ENCODE measurements at regions not wholly inside any gene's neighbourhood (a gene's known extent, or its start where the extent isn't known, plus 50 kb on each side); places are given as distances from the start of the nearest gene placed in this dataset.

DNA sequence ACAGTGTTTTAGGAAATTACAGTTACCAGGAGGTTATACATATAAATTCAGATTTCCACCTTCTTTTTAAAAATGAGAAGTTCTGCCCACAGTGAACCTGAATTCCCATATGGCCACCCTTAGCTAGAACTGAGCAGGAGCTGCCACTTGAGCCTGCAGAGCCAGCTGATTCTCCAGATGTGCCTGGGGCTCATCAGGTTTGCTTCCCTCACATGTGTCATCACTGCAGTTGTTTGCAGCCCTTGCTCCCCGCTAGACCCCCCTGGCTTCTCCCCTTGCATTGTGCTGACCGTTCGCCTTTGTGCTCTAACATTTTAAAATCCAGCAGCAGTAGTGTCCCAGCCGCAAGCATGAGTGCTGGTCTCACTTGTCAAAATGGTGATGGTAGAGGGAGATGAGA is 131.1 kb downstream of the UTRN start:
- intact Hi-C loops (cut with DNase I): no loop called here
- TF ChIP-seq, protein P1, sequence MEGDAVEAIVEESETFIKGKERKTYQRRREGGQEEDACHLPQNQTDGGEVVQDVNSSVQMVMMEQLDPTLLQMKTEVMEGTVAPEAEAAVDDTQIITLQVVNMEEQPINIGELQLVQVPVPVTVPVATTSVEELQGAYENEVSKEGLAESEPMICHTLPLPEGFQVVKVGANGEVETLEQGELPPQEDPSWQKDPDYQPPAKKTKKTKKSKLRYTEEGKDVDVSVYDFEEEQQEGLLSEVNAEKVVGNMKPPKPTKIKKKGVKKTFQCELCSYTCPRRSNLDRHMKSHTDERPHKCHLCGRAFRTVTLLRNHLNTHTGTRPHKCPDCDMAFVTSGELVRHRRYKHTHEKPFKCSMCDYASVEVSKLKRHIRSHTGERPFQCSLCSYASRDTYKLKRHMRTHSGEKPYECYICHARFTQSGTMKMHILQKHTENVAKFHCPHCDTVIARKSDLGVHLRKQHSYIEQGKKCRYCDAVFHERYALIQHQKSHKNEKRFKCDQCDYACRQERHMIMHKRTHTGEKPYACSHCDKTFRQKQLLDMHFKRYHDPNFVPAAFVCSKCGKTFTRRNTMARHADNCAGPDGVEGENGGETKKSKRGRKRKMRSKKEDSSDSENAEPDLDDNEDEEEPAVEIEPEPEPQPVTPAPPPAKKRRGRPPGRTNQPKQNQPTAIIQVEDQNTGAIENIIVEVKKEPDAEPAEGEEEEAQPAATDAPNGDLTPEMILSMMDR (IDR thresholded peaks at IDR 0.05): no peak
- peaks cover 9 to 26% of the 10 kb centered on the region in 2 donors for H3K4me1 ChIP-seq
- H3K27ac ChIP-seq: no peak overlapping the region
- no peaks in the 10 kb centered on the region for H3K27me3 ChIP-seq
- DNase-seq (no peak), ATAC-seq (no peak)
- no peaks in the 10 kb centered on the region for H3K9me3 ChIP-seq
- H3K36me3 ChIP-seq: no peaks in the 10 kb centered on the region
- no peak overlapping the region for H3K4me3 ChIP-seq

DNA sequence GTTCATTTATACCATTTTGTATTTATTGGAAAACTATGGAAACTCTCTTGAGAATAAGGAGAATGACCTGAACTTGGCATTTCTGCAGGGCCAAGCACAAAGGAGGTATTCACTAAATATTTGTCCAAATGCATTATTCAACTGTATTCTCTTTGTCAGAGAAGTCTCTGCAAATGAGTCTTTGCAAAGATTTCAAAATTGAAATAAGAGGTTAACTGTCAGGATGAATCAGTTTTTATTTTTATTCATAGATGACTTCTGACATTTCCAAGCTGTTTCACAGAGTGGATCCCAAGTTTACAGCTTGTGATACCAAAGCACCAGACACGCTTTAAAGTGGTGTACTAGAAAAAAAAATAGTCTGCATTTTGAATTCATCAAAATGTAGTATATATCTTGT is 131.6 kb downstream of the UTRN start:
- no peak for DNase-seq
- ATAC-seq: no peak
- peaks cover 9 to 26% of the 10 kb centered on the region in 2 donors for H3K4me1 ChIP-seq
- no peak overlapping the region for H3K27ac ChIP-seq
- TF ChIP-seq, protein P1 (IDR thresholded peaks at IDR 0.05): no peak
- intact Hi-C loops (cut with DNase I): no loop called here
- H3K36me3 ChIP-seq: peaks cover 0 to 2% of the 10 kb centered on the region in 2 donors
- no peaks in the 10 kb centered on the region for H3K9me3 ChIP-seq
- H3K4me3 ChIP-seq: no peak overlapping the region
- H3K27me3 ChIP-seq: no peaks in the 10 kb centered on the region

DNA sequence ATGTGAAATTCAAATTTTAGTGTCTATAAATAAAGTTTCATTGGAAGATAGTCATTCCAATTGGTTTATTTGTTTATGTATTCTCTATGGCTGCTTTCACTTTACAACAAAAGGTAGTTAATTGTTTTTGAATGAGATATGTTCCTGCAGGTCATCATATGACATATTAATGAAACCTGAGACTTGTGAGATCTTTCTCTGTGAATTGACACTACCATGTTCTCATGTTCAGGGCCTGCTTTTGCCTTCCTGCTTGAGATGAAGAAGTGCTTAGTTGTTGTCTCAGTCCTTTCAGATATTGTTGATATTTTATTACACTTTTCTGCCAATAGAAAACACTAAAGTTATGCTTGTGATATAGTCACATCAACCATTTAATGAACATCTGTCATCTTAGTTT is 132.5 kb downstream of the UTRN start:
- ATAC-seq: no peak
- no peaks in the 10 kb centered on the region for H3K27me3 ChIP-seq
- TF ChIP-seq, protein P1 (IDR thresholded peaks at IDR 0.05): no peak
- H3K4me1 ChIP-seq: peaks cover 9 to 24% of the 10 kb centered on the region in 2 donors
- H3K9me3 ChIP-seq: no peaks in the 10 kb centered on the region
- no peak for DNase-seq
- peaks cover 0 to 10% of the 10 kb centered on the region in 2 donors for H3K36me3 ChIP-seq
- intact Hi-C loops (cut with DNase I): no loop called here
- H3K4me3 ChIP-seq: no peak overlapping the region
- no peak overlapping the region for H3K27ac ChIP-seq

DNA sequence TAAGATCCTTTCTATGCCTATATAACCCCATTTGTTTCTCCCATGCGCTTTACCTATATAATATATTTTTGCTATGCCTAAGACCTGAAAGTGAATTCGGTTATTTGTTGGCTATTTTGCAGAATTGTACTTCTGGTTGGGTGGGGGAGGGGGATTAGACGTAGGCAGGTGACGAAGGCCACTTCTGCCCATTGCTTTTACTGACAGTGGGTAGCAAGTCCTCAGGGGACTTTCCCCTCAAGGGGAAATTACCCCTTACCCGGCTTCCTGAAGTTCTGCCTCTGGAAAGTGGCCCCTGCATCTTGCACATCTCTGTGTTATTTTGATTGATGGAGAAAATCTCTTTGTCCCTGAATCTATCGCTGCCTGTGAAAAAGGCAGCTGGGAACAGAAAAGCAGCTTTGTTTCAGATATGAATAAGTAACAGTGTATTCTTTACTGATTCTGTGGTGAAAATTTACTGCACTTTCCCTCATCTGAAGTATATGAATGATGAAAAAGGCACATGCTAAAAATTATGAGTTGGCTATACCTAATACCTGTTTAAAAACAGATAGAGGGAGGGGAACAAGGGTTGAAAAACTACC is 133.9 kb downstream of the UTRN start:
- intact Hi-C loops (cut with DNase I): no loop called here
- Histone ChIP-seq H3K9me3 (no peaks in the 10 kb centered on the region), H3K27ac (no peak overlapping the region), H3K36me3 (peaks cover 0 to 24% of the 10 kb centered on the region in 2 donors), H3K4me3 (no peak overlapping the region), H3K27me3 (no peaks in the 10 kb centered on the region), H3K4me1 (peaks cover 9 to 19% of the 10 kb centered on the region in 2 donors)
- no peak for ATAC-seq
- TF ChIP-seq, protein P1 (IDR thresholded peaks at IDR 0.05): no peak
- DNase-seq: no peak

DNA sequence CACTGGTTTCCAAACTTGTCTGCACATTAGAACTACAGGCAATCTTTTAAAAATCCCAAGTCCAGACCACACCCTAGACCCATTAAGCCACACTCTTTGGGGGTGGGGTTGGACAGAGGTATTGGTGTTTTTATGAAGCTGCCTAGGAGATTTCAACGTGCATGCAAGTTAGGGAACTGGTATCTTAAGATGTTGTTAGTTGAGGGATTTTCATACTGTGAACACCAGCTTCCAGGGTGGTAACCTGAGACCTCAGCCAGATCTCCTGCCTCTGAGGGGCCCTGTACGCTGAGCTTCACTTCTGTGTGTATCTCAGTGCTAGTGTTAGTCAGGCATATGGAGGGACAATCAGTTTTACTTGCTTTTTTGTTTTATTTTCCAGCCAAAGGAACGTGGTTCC is 138.0 kb downstream of the UTRN start:
- ATAC-seq: no peak
- intact Hi-C loops (cut with DNase I): no loop called here
- Histone ChIP-seq H3K27me3 (no peaks in the 10 kb centered on the region), H3K36me3 (peaks cover 0 to 54% of the 10 kb centered on the region in 2 donors), H3K9me3 (no peaks in the 10 kb centered on the region), H3K4me1 (peaks cover 0 to 8% of the 10 kb centered on the region in 2 donors), H3K27ac (no peak overlapping the region), H3K4me3 (no peak overlapping the region)
- TF ChIP-seq, protein P1 (IDR thresholded peaks at IDR 0.05): no peak
- DNase-seq: no peak
